ENCODE measurements at regions not wholly inside any gene's neighbourhood (a gene's known extent, or its start where the extent isn't known, plus 50 kb on each side); places are given as distances from the start of the nearest gene placed in this dataset.

DNA sequence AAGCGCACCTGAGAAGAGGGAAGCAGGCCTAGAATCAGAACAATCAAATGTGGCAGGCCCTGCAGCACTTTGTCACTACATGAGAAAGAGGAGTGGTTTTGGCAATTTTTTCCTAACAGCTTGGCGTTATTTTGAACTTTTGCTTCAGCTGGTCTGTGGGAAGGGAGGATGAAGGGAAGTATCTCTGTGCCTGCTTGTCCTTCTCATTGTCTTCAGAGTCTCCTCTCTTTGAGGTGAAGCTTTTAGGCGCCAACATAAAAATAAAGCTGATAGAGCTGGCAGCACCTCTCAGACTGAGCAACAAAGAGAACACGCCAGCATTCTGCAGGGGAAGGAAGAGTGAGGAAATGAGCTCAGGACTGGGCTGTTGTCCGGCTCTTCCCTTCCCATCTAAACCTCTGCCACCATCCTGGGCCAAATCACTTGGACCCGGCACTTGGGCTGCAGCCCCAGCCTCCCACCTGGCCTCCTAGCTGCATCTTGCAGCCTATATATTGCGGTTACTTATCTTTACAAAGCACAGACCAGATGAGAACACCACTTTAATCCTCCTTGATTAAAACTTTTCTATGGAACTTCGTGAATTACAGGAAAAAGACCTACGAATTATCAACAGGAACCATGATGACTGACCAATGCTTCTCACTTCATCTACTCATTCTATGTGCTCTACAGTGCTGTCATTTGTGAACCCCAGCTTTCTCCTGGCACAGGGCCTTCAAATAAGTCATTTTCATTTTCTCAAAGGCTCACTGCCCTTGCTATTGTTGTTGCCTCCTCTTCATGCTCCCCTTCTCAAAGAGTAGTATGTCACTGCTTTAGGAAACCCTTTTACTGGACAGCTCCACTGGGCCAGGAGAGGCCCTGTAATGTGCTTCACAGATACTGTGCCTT lies 476.4 kb upstream of the HS3ST1 start:
- TF ChIP-seq SIN3A (IDR thresholded peaks at IDR 0.05; ENCODE audit: borderline replicate concordance, insufficient read depth, low read length) = no peak
- TF ChIP-seq, protein P1, sequence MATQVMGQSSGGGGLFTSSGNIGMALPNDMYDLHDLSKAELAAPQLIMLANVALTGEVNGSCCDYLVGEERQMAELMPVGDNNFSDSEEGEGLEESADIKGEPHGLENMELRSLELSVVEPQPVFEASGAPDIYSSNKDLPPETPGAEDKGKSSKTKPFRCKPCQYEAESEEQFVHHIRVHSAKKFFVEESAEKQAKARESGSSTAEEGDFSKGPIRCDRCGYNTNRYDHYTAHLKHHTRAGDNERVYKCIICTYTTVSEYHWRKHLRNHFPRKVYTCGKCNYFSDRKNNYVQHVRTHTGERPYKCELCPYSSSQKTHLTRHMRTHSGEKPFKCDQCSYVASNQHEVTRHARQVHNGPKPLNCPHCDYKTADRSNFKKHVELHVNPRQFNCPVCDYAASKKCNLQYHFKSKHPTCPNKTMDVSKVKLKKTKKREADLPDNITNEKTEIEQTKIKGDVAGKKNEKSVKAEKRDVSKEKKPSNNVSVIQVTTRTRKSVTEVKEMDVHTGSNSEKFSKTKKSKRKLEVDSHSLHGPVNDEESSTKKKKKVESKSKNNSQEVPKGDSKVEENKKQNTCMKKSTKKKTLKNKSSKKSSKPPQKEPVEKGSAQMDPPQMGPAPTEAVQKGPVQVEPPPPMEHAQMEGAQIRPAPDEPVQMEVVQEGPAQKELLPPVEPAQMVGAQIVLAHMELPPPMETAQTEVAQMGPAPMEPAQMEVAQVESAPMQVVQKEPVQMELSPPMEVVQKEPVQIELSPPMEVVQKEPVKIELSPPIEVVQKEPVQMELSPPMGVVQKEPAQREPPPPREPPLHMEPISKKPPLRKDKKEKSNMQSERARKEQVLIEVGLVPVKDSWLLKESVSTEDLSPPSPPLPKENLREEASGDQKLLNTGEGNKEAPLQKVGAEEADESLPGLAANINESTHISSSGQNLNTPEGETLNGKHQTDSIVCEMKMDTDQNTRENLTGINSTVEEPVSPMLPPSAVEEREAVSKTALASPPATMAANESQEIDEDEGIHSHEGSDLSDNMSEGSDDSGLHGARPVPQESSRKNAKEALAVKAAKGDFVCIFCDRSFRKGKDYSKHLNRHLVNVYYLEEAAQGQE (IDR thresholded peaks at IDR 0.05; ENCODE audit: insufficient read depth in 1 of 2, low read depth in 2 of 2, low read length in 2 of 2) = 0 out of 4 replicates have a peak, but pooled peaks of 1 of the 2 experiments have one; percentile 31

DNA sequence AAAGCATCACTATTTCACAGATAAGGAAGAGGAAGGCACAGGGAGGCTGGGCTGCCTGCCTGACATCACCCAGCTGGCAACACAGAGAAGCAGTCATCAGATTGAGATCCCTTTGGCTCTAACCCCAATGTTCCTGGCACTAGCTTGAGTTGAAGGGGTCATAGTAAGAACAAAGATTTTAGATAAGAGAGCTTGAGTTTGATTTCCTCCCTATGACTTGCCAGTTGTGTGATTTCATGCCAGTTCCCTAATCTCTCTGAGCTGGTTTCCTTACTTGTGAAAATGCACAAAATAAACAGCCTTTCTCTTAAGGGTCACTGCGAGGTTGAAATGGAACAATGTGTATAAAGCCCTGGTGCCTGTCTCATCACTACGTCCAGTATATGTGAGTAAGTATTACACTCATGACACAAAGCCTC lies 475.4 kb upstream of the HS3ST1 start:
- no peak for TF ChIP-seq TAF1 (IDR thresholded peaks at IDR 0.05; ENCODE audit: borderline replicate concordance, insufficient read depth, low read length)

DNA sequence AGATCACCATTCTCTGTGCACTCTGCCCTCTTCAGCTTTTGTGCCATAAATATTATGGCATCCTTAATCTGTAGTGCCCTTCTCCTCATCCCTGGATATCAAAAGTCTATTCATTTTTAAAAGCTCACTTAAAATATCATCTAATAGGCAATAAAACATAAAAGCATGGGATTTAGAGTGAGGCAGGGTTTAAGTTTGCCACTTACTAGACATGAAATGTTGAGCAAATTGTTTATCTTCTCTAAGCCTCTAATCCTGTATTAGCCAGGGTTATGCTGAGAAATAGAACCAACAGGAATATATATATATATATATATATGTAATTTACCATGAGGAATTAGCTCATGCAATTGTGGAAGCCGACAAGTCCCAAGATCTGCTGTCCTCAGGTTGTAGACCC lies 472.4 kb upstream of the HS3ST1 start:
- TF ChIP-seq, protein P1 (IDR thresholded peaks at IDR 0.05; ENCODE audit: insufficient read depth in 1 of 2, low read depth in 2 of 2, low read length in 2 of 2) = no peak
- TF ChIP-seq SIN3A (IDR thresholded peaks at IDR 0.05; ENCODE audit: borderline replicate concordance, insufficient read depth, low read length) (no peak), FOXP2 (optimal IDR thresholded peaks at IDR 0.05; ENCODE audit: borderline replicate concordance, extremely low read depth, extremely low read length, insufficient read depth) (no peak), TAF1 (IDR thresholded peaks at IDR 0.05; ENCODE audit: borderline replicate concordance, insufficient read depth, low read length) (no peak), POLR2AphosphoS5 (IDR thresholded peaks at IDR 0.05; ENCODE audit: low read depth, low read length) (no peak)

DNA sequence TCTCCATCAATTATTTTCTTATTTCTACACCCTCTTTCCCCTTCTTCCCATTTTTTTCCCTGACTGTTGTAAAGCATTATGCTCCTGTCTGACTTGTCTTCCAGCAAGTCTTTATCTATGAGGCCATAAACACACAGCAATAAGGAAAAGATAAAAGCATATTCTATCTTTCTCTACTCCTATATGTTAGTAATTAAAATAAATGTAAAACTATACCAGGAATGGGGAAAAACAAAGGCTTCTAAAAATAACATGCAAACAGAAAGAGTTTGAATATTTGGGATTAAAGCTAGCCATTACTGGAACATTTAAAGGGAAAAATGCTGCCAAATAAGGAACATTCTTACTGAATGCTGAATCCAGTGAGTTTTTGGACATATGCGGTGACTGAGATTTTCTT lies 471.7 kb upstream of the HS3ST1 start:
- TF ChIP-seq FOXP2 (optimal IDR thresholded peaks at IDR 0.05; ENCODE audit: borderline replicate concordance, extremely low read depth, extremely low read length, insufficient read depth) (no peak), SIN3A (IDR thresholded peaks at IDR 0.05; ENCODE audit: borderline replicate concordance, insufficient read depth, low read length) (no peak), POLR2AphosphoS5 (IDR thresholded peaks at IDR 0.05; ENCODE audit: low read depth, low read length) (no peak), TAF1 (IDR thresholded peaks at IDR 0.05; ENCODE audit: borderline replicate concordance, insufficient read depth, low read length) (no peak)
- TF ChIP-seq, protein P1 (IDR thresholded peaks at IDR 0.05; ENCODE audit: insufficient read depth in 1 of 2, low read depth in 2 of 2, low read length in 2 of 2) = no peak

DNA sequence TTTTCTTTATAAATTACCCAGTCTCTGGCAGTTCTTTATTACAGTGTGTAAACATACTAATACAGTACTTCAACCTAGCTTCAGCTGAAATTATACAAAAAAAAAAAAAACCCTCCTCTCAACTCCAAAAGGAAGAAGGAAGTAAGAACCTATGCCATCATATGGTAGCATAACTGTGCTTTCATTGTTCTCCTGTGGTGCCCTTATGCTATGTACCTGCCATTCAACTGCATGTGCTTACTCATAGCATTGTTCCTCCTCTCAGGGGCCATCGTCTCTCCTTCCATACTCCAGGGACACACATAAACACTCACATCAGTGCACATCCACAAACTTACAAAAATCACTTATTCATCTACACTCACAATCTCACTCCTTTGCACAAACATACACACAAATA lies 470.1 kb upstream of the HS3ST1 start:
- no peak for TF ChIP-seq TAF1 (IDR thresholded peaks at IDR 0.05; ENCODE audit: borderline replicate concordance, insufficient read depth, low read length)
- TF ChIP-seq, protein P1 (IDR thresholded peaks at IDR 0.05; ENCODE audit: insufficient read depth in 1 of 2, low read depth in 2 of 2, low read length in 2 of 2) = no peak
